GM18517 (cell line): ENCODE measurements at regions not wholly inside any gene's neighbourhood (a gene's known extent, or its start where the extent isn't known, plus 50 kb on each side); places are given as distances from the start of the nearest gene placed in this dataset.

Experiments used
- ATAC-seq: cut with Tn5 transposase; IDR thresholded peaks from one replicate; pipeline ENCODE4 v1.9.1; 2021; ENCODE audit warnings: mild to moderate bottlenecking, moderate library complexity; ENCODE audit not compliant: unreplicated experiment

DNA sequence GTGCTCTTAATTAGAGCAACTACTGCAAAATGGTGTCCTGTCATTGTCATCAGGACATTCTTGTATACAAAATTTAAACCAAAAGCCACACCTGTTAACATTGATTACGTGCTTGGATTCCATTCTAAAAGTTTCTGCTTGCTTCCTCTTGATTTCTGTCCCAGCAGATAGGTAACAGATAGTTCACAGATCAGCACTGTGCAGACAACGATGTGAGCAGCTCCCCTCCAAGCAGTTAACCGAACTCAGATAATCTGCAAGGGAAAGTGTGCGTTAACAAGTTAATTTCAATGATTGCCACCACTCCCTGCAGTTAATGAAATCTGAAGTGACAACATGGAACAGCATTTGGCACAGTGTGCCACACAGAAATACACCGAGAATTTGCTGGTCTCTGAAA is 54.4 kb upstream of the RELL1 start:
- ATAC-seq = no peak

DNA sequence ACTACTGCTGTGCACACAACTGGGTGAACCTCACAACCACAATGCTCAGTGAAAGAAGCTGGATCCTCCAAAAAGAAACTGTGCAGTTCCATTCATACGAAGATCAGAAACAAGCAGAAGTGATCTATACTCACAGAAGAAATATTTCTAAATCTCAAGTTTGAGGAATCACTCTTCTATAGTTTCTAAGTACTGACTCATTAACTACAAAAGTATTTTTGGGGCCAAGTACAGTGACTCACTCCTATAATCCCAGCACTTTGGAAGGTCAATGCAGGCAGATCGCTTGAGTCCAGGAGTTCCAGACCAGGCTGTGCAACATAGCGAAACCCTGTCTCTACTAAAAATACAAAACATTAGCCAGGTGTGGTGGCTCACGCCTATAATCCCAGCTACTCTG is 51.3 kb upstream of the RELL1 start:
- no peak for ATAC-seq
